ENCODE measurements at regions not wholly inside any gene's neighbourhood (a gene's known extent, or its start where the extent isn't known, plus 50 kb on each side); places are given as distances from the start of the nearest gene placed in this dataset.
"Not testable (repeated sequence)": the region's sequence is repeated elsewhere in the genome, so short reads cannot be mapped to it uniquely, and the experiment has no call there.

DNA sequence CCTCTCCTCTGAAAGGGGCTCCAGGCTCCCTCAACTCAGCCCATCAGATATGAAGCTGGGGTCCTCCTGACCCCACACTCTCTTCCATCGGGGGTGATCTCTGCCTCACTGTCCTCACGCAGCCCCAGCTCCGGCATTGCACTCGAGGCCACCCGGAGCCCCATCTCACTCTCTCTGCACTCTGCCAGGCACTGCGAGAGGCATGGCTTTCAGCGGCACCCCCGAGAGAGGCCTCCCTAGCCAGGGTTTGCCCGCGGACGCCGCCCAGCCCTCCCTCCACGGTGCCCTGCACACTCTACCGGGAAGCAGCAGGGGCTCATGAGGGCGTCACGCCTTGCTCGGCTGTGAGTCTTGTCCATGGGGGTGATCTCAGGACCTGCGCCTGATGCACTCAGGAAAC lies 436.2 kb downstream of the BRD1 start:
- H3K27me3 ChIP-seq (replicated peaks; ENCODE audit: control insufficient read depth, insufficient read depth, low read length): no peaks in the 10 kb centered on the region
- no peaks in the 10 kb centered on the region for H3K36me3 ChIP-seq (ENCODE audit: control insufficient read depth, insufficient read depth, low read length)
- H3K4me3 ChIP-seq (replicated peaks; ENCODE audit: low read depth, low read length): no peak overlapping the region
- no peak for TF ChIP-seq CTCF (IDR thresholded peaks at IDR 0.05; ENCODE audit: insufficient read depth, low read length, poor library complexity, severe bottlenecking)
- no peak for DNase-seq (ENCODE audit: extremely low read depth, insufficient read length)

DNA sequence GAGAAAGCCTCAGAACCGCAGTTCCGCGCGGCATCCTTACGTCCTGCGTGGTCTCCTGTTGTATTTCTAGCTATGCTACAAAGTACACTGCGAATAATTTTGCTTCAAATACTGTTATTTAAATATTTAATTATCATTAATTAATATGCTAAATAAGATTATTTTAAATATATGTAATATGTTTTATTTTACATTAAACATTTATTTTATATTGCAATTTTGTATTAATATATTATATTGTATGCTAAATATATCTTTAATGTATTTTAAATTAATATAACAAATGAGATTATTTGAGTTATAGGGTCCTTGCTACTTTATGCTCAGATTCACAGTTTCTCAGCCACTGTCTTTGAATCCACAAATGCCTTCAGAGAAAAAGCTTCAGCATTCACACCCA lies 436.7 kb downstream of the BRD1 start:
- no peaks in the 10 kb centered on the region for H3K36me3 ChIP-seq (ENCODE audit: control insufficient read depth, insufficient read depth, low read length)
- TF ChIP-seq CTCF (IDR thresholded peaks at IDR 0.05; ENCODE audit: insufficient read depth, low read length, poor library complexity, severe bottlenecking): no peak
- no peak for DNase-seq (ENCODE audit: extremely low read depth, insufficient read length)
- H3K4me3 ChIP-seq (replicated peaks; ENCODE audit: low read depth, low read length): no peak overlapping the region
- H3K27me3 ChIP-seq (replicated peaks; ENCODE audit: control insufficient read depth, insufficient read depth, low read length): no peaks in the 10 kb centered on the region

DNA sequence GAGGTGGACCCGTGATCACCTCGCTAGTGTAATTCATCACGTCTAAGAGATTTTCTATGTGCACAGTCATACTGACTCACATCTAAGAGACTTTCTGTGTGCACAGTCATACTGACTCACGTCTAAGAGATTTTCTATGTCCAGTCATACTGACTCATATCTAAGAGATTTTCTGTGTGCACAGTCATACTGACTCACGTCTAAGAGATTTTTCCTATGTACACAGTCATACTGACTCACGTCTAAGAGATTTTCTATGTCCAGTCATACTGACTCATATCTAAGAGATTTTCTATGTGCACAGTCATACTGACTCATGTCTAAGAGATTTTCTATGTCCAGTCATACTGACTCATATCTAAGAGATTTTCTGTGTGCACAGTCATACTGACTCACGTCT lies 443.8 kb downstream of the BRD1 start:
- H3K27me3 ChIP-seq (replicated peaks; ENCODE audit: control insufficient read depth, insufficient read depth, low read length); H3K36me3 ChIP-seq (ENCODE audit: control insufficient read depth, insufficient read depth, low read length); DNase-seq (ENCODE audit: extremely low read depth, insufficient read length); H3K4me3 ChIP-seq (replicated peaks; ENCODE audit: low read depth, low read length): not testable (repeated sequence)

- TF ChIP-seq CTCF (IDR thresholded peaks at IDR 0.05; ENCODE audit: insufficient read depth, low read length, poor library complexity, severe bottlenecking): no peak
- Histone ChIP-seq H3K27me3 (replicated peaks; ENCODE audit: control insufficient read depth, insufficient read depth, low read length) (no peaks in the 10 kb centered on the region), H3K4me3 (replicated peaks; ENCODE audit: low read depth, low read length) (no peak overlapping the region), H3K36me3 (ENCODE audit: control insufficient read depth, insufficient read depth, low read length) (no peaks in the 10 kb centered on the region)
- no peak for DNase-seq (ENCODE audit: extremely low read depth, insufficient read length)
These were observed 445.3 kb downstream of the BRD1 start for GRCh38 chr22:49382451-49382735.

DNA sequence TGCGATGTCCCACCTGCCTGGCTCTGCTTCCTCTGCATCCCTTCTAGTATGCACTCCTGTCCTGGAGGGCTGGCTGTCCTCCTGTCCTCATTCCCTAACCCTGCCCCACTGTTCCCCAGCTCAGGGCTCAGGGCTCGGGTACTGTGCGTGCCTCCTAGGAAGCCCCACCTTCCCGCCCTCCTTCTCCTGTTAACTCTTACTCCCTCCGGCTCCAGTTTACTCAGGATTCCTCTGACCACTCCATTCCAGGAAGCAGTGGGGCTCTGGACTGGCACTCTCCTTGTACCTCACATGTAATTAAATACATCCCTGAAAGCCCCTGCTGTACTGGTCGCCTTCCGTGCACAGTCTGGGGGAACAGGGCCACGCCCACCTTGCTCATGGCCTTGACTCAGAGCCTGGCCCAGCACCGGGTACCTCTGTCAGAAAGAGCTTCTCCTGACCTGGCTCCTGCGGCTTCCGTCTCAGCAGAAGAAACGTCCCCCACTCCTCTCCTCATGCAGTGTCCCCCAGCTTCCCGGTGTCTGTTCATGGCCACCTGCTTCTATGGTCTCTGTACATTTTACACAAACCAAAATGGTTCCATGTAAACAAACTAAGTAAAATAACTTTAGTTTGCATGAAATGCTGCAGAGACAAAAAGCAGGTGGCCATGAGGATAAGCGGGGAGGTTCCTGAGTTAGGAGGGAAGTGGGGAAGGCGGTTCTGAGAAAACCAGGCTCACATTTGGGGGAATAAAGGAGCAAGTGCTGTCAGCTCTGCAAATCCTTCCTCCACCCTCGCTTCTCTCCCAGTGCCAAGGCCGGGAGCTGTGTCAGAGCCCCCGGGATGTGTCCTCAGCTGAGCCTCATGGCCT lies 445.9 kb downstream of the BRD1 start:
- Histone ChIP-seq H3K4me3 (replicated peaks; ENCODE audit: low read depth, low read length) (no peak overlapping the region), H3K36me3 (ENCODE audit: control insufficient read depth, insufficient read depth, low read length) (no peaks in the 10 kb centered on the region), H3K27me3 (replicated peaks; ENCODE audit: control insufficient read depth, insufficient read depth, low read length) (no peaks in the 10 kb centered on the region)
- DNase-seq (ENCODE audit: extremely low read depth, insufficient read length): no peak
- no peak for TF ChIP-seq CTCF (IDR thresholded peaks at IDR 0.05; ENCODE audit: insufficient read depth, low read length, poor library complexity, severe bottlenecking)

- Histone ChIP-seq H3K27me3 (replicated peaks; ENCODE audit: control insufficient read depth, insufficient read depth, low read length) (no peaks in the 10 kb centered on the region), H3K4me3 (replicated peaks; ENCODE audit: low read depth, low read length) (no peak overlapping the region), H3K36me3 (ENCODE audit: control insufficient read depth, insufficient read depth, low read length) (no peaks in the 10 kb centered on the region)
- no peak for DNase-seq (ENCODE audit: extremely low read depth, insufficient read length)
- TF ChIP-seq CTCF (IDR thresholded peaks at IDR 0.05; ENCODE audit: insufficient read depth, low read length, poor library complexity, severe bottlenecking): no peak
These were observed 446.9 kb downstream of the BRD1 start for GRCh38 chr22:49380828-49381114.
